Right atrium auricular region (tissue), 2 donors: ENCODE measurements at regions not wholly inside any gene's neighbourhood (a gene's known extent, or its start where the extent isn't known, plus 50 kb on each side); places are given as distances from the start of the nearest gene placed in this dataset.

Experiments used
- DNase-seq: peaks from one replicate; pipeline ENCODE4 v3.0.0-alpha.2; 2019; ENCODE audit warnings: low spot score
- H3K27ac ChIP-seq, 2 donors: fragments of 200-600 bp; sonication (generic); 1 replicate in 1 of 2; 2 replicates in 1 of 2; pipeline ENCODE4 v1.5.1; 2016 to 2019
- H3K27me3 ChIP-seq, 2 donors: fragments of 200-600 bp; sonication (generic); one replicate each; pipeline versions ENCODE4 v1.5.1 to v1.6.0; 2017 to 2019
- H3K36me3 ChIP-seq: fragments of 200-600 bp; sonication (generic); one replicate; pipeline ENCODE4 v1.5.1; 2016
- H3K4me1 ChIP-seq, 2 donors: fragments of 200-600 bp; sonication (generic); one replicate each; pipeline versions ENCODE4 v1.5.1 to v1.6.0; 2017 to 2019
- H3K4me3 ChIP-seq, 2 donors: fragments of 200-600 bp; sonication (generic); 1 replicate in 1 of 2; 2 replicates in 1 of 2; pipeline ENCODE4 v1.5.1; 2017 to 2019; ENCODE audit warnings: mild to moderate bottlenecking in 1 of 2, moderate library complexity in 1 of 2
- H3K9me3 ChIP-seq, 2 donors: fragments of 200-600 bp; sonication (generic); one replicate each; pipeline ENCODE4 v1.5.1; 2019
- CTCF ChIP-seq, 2 donors: fragments of 200-600 bp; sonication (generic); IDR thresholded peaks; one replicate each; pipeline ENCODE4 v1.5.1; 2019; ENCODE audit warnings: antibody characterized with exemption in 2 of 2

GRCh38 chr1:239805851-239806772, 285.6 kb upstream of the FMN2 start:
- H3K27ac ChIP-seq: no peak overlapping the region
- no peaks in the 10 kb centered on the region for H3K27me3 ChIP-seq
- no peaks in the 10 kb centered on the region for H3K36me3 ChIP-seq
- no peaks in the 10 kb centered on the region for H3K4me1 ChIP-seq
- no peak for TF ChIP-seq CTCF (IDR thresholded peaks at IDR 0.05)
- no peaks in the 10 kb centered on the region for H3K9me3 ChIP-seq
- H3K4me3 ChIP-seq: no peak overlapping the region
- DNase-seq: no peak

GRCh38 chr1:239806897-239807296, 284.8 kb upstream of the FMN2 start:
- no peaks in the 10 kb centered on the region for H3K36me3 ChIP-seq
- H3K4me3 ChIP-seq: no peak overlapping the region
- H3K27me3 ChIP-seq: no peaks in the 10 kb centered on the region
- DNase-seq: no peak
- H3K9me3 ChIP-seq: no peaks in the 10 kb centered on the region
- no peak overlapping the region for H3K27ac ChIP-seq
- no peak for TF ChIP-seq CTCF (IDR thresholded peaks at IDR 0.05)
- H3K4me1 ChIP-seq: no peaks in the 10 kb centered on the region

GRCh38 chr1:239807361-239807760, 284.3 kb upstream of the FMN2 start:
- no peak for TF ChIP-seq CTCF (IDR thresholded peaks at IDR 0.05)
- H3K9me3 ChIP-seq: no peaks in the 10 kb centered on the region
- no peak overlapping the region for H3K4me3 ChIP-seq
- H3K36me3 ChIP-seq: no peaks in the 10 kb centered on the region
- no peak for DNase-seq
- H3K4me1 ChIP-seq: no peaks in the 10 kb centered on the region
- H3K27ac ChIP-seq: no peak overlapping the region
- H3K27me3 ChIP-seq: no peaks in the 10 kb centered on the region

- no peak for TF ChIP-seq CTCF (IDR thresholded peaks at IDR 0.05)
- H3K27ac ChIP-seq: no peak overlapping the region
- H3K4me1 ChIP-seq: no peaks in the 10 kb centered on the region
- H3K27me3 ChIP-seq: no peaks in the 10 kb centered on the region
- H3K36me3 ChIP-seq: no peaks in the 10 kb centered on the region
- no peak overlapping the region for H3K4me3 ChIP-seq
- DNase-seq: no peak
- no peaks in the 10 kb centered on the region for H3K9me3 ChIP-seq
Measured at GRCh38 chr1:239810061-239810481, 281.6 kb upstream of the FMN2 start.

DNA sequence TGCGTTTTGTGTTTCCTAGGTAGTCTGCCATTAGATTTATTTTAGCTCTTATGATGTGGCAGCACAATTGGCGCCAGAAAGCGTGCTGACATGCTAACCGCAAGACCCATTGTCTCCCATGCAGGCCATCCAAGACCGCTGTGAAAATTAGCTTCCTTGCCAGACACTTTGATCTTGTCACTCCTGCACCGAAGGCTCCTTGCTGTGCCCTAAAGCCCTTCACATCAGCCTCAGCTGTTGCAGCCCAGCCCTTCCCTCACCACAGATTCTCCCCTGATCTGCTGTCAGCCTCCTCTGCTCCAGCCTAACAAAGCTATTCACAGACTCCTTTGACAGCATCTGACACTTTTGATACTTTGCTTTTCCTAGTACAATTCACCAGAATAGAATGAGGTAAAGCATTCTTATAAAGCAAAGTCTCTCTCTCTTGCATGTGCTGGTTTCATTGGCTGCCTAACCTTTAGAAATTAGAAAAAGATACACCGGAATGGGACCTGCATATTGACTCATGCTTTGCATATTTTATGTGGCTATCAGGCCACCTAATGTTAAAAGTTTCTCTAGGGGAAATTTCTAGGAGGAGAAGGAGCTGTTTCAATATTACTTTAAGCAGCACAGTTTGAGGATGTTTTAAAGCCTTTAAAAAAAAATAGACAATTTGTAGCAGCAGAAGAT, 280.3 kb upstream of the FMN2 start:
- DNase-seq: no peak
- no peak overlapping the region for H3K27ac ChIP-seq
- no peaks in the 10 kb centered on the region for H3K36me3 ChIP-seq
- TF ChIP-seq CTCF (IDR thresholded peaks at IDR 0.05): no peak
- no peak overlapping the region for H3K4me3 ChIP-seq
- H3K4me1 ChIP-seq: no peaks in the 10 kb centered on the region
- no peaks in the 10 kb centered on the region for H3K27me3 ChIP-seq
- no peaks in the 10 kb centered on the region for H3K9me3 ChIP-seq
